Activated T-cell treated with anti-CD3 and anti-CD28 coated beads, Interleukin-2, amount 50 U/mL, for 72 hours (primary cell): ENCODE measurements at regions not wholly inside any gene's neighbourhood (a gene's known extent, or its start where the extent isn't known, plus 50 kb on each side); places are given as distances from the start of the nearest gene placed in this dataset.
A peak's percentile ranks its signal among the peaks of the same experiment; 100 is the strongest.

Experiments used
- ATAC-seq, 2 donors: fragments of 150-1000 bp; cut with Tn5 transposase; replicated peaks in 1 of 2; 2 replicates each; pipeline ENCODE4 v1.10.0; 2021; ENCODE audit warnings: moderate library complexity in 2 of 2, mild to moderate bottlenecking in 1 of 2
- DNase-seq, 2 donors: peaks; one replicate each; pipeline ENCODE4 v3.0.0; 2021 to 2022; ENCODE audit warnings: mixed read lengths in 1 of 2
- H3K27ac Mint-ChIP-seq: one replicate; pipeline ENCODE4 v1.8.0; 2022; ENCODE audit warnings: mild to moderate bottlenecking, moderate library complexity, mixed read lengths
- H3K27me3 Mint-ChIP-seq: one replicate; pipeline ENCODE4 v1.8.0; 2022; ENCODE audit warnings: low read depth, mixed read lengths
- H3K36me3 Mint-ChIP-seq, 2 donors: one replicate each; pipeline ENCODE4 v1.8.0; 2022; ENCODE audit warnings: mixed read lengths in 2 of 2, mild to moderate bottlenecking in 1 of 2; ENCODE audit not compliant: insufficient read depth in 2 of 2
- H3K4me1 Mint-ChIP-seq: one replicate; pipeline ENCODE4 v1.8.0; 2022; ENCODE audit warnings: low read depth, mixed read lengths
- H3K4me3 Mint-ChIP-seq, 2 donors: one replicate each; pipeline ENCODE4 v1.8.0; 2022; ENCODE audit warnings: mild to moderate bottlenecking in 2 of 2, mixed read lengths in 2 of 2, moderate library complexity in 2 of 2
- H3K9me3 Mint-ChIP-seq, 2 donors: one replicate each; pipeline ENCODE4 v1.8.0; 2022; ENCODE audit warnings: mixed read lengths in 2 of 2

DNA sequence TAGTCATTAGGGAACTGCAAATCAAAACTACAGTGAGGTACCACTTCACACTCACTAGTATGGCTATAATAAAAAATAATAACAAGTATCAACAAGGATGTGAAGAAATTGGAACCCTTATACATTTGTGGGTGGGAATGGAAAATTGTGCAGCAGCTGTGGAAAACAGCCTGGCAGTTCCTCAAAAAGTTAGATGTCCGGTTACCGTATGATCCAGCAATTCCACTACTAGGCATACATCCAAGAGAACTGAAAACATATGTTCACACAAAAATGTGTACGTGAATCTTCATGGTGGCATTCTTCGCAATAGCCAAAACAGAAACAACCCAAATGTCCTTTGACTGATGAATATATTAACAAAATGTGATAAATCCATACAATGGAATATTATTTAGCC is 187.9 kb upstream of the LYSMD4 start:
- H3K27me3 Mint-ChIP-seq: peaks cover 27% of the 10 kb centered on the region
- H3K4me1 Mint-ChIP-seq: no peaks in the 10 kb centered on the region
- DNase-seq (no peak), ATAC-seq (no peak)
- H3K4me3 Mint-ChIP-seq: no peak overlapping the region
- H3K9me3 Mint-ChIP-seq: no peaks in the 10 kb centered on the region
- H3K36me3 Mint-ChIP-seq: no peaks in the 10 kb centered on the region
- no peak overlapping the region for H3K27ac Mint-ChIP-seq

- H3K27ac Mint-ChIP-seq: no peak overlapping the region
Measured at GRCh38 chr15:99918072-99918471, 184.8 kb upstream of the LYSMD4 start.

GRCh38 chr15:99917252-99917651 is 184.0 kb upstream of the LYSMD4 start:
- no peak for DNase-seq
- H3K36me3 Mint-ChIP-seq: peaks cover 0 to 2% of the 10 kb centered on the region in 2 donors
- no peaks in the 10 kb centered on the region for H3K9me3 Mint-ChIP-seq
- H3K4me1 Mint-ChIP-seq: no peaks in the 10 kb centered on the region
- ATAC-seq: no peak
- H3K27ac Mint-ChIP-seq: no peak overlapping the region
- H3K27me3 Mint-ChIP-seq: peaks cover 25% of the 10 kb centered on the region
- H3K4me3 Mint-ChIP-seq: no peak overlapping the region

More at GRCh38 chr15:99918072-99918471, 184.8 kb upstream of the LYSMD4 start:
- no peaks in the 10 kb centered on the region for H3K36me3 Mint-ChIP-seq
- H3K4me1 Mint-ChIP-seq: no peaks in the 10 kb centered on the region
- H3K4me3 Mint-ChIP-seq: no peak overlapping the region
- no peaks in the 10 kb centered on the region for H3K9me3 Mint-ChIP-seq
- ATAC-seq (no peak), DNase-seq (no peak)
- H3K27me3 Mint-ChIP-seq: peaks cover 27% of the 10 kb centered on the region

GRCh38 chr15:99916668-99917223 is 183.5 kb upstream of the LYSMD4 start:
- Mint-ChIP-seq H3K36me3 (peaks cover 0 to 2% of the 10 kb centered on the region in 2 donors), H3K9me3 (no peaks in the 10 kb centered on the region), H3K4me3 (no peak overlapping the region), H3K27me3 (peaks cover 22% of the 10 kb centered on the region), H3K27ac (no peak overlapping the region), H3K4me1 (no peaks in the 10 kb centered on the region)
- no peak for DNase-seq
- ATAC-seq: no peak

DNA sequence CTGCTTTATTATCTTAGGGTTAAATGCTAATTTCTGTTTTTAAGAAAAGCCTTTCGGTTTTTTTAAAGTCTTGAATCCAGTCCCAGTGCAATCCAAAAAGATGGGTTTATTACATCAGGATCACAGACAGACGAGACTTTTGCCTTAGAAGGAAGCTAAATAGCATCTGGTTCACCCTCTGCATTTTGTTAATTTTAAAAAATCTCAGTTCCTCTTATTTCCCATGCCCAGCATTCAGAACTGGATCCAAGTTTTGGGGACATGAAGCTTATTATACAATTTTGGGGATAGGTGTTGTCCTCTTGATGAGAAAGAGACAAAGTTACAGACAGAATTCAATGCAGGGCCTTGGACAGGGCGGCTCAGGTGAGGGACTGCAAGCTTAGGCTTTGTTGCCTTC is 181.5 kb upstream of the LYSMD4 start:
- ATAC-seq: no peak
- H3K9me3 Mint-ChIP-seq: no peaks in the 10 kb centered on the region
- no peak overlapping the region for H3K27ac Mint-ChIP-seq
- peaks cover 0 to 2% of the 10 kb centered on the region in 2 donors for H3K36me3 Mint-ChIP-seq
- peaks cover 3% of the 10 kb centered on the region for H3K4me1 Mint-ChIP-seq
- no peak for DNase-seq
- peaks cover 16% of the 10 kb centered on the region for H3K27me3 Mint-ChIP-seq
- H3K4me3 Mint-ChIP-seq: no peak overlapping the region

- peaks cover 9% of the 10 kb centered on the region for H3K4me1 Mint-ChIP-seq
- DNase-seq (no peak), ATAC-seq (no peak)
- H3K27ac Mint-ChIP-seq: no peak overlapping the region
- no peak overlapping the region for H3K4me3 Mint-ChIP-seq
- no peaks in the 10 kb centered on the region for H3K27me3 Mint-ChIP-seq
- no peaks in the 10 kb centered on the region for H3K9me3 Mint-ChIP-seq
- peaks cover 0 to 2% of the 10 kb centered on the region in 2 donors for H3K36me3 Mint-ChIP-seq
Measured at GRCh38 chr15:99911816-99912215, 178.6 kb upstream of the LYSMD4 start.

DNA sequence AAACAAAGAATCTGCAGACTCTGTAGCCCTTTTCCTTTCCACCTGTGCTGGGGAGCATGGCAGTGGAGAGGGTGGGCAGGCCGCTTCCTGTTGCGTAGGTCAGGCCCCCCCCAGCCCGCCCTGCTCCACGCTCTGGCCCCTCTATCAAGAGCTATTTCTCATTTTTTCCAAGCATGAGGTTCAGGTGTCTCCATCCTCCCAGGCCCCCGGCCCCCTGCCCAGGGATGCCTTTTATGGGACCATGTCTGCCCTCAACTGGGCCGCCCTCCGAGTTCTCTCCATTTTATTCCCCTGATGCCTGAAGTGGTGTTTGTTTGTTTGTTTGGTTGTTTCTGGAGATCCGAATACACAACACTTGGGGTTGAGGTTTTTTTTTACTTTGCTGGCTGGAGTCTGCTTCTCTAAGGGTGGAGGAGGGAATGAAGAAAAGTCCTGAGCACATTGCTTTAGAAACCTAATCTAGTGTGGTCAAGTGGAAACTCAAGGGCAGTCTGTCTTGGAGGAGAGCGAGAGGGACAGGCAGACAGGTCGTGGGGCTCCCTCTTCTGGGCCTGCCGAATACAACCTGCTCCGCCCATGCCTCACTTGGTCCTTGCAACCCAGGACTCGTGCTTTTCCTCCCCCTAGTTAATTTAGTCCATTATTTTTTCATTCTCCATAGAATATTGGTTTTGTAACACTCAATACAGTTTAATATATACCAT is 176.5 kb upstream of the LYSMD4 start:
- Mint-ChIP-seq H3K36me3 (peaks cover 0 to 2% of the 10 kb centered on the region in 2 donors), H3K4me1 (peaks cover 12% of the 10 kb centered on the region), H3K27me3 (no peaks in the 10 kb centered on the region), H3K27ac (no peak overlapping the region), H3K4me3 (no peak overlapping the region), H3K9me3 (no peaks in the 10 kb centered on the region)
- DNase-seq: no peak
- ATAC-seq: no peak

- Mint-ChIP-seq H3K4me3 (no peak overlapping the region), H3K9me3 (no peaks in the 10 kb centered on the region), H3K27me3 (no peaks in the 10 kb centered on the region), H3K27ac (no peak overlapping the region), H3K36me3 (peaks cover 0 to 2% of the 10 kb centered on the region in 2 donors), H3K4me1 (peaks cover 12% of the 10 kb centered on the region)
- no peak for ATAC-seq
- no peak for DNase-seq
Measured at GRCh38 chr15:99907698-99908097, 174.5 kb upstream of the LYSMD4 start.

- peak; percentile 41 to 60 for ATAC-seq
- no peaks in the 10 kb centered on the region for H3K27me3 Mint-ChIP-seq
- H3K4me1 Mint-ChIP-seq: peaks cover 12% of the 10 kb centered on the region
- H3K4me3 Mint-ChIP-seq: no peak overlapping the region
- H3K36me3 Mint-ChIP-seq: no peaks in the 10 kb centered on the region
- no peaks in the 10 kb centered on the region for H3K9me3 Mint-ChIP-seq
- no peak for DNase-seq
- H3K27ac Mint-ChIP-seq: no peak overlapping the region
Measured at GRCh38 chr15:99906793-99907192, 173.6 kb upstream of the LYSMD4 start.

- Mint-ChIP-seq H3K27ac (no peak overlapping the region), H3K9me3 (no peaks in the 10 kb centered on the region), H3K36me3 (no peaks in the 10 kb centered on the region), H3K27me3 (no peaks in the 10 kb centered on the region), H3K4me1 (peaks cover 12% of the 10 kb centered on the region), H3K4me3 (no peak overlapping the region)
- ATAC-seq: no peak
- no peak for DNase-seq
Measured at GRCh38 chr15:99906311-99906710, 173.1 kb upstream of the LYSMD4 start.

- Mint-ChIP-seq H3K4me1 (peaks cover 7% of the 10 kb centered on the region), H3K4me3 (no peak overlapping the region), H3K27me3 (no peaks in the 10 kb centered on the region), H3K9me3 (peaks cover 5 to 6% of the 10 kb centered on the region in 2 donors), H3K36me3 (peaks cover 0 to 6% of the 10 kb centered on the region in 2 donors), H3K27ac (peak overlapping the region; percentile 56)
- DNase-seq: no peak
- ATAC-seq: no peak
Measured at GRCh38 chr15:99902248-99902928, 169.2 kb upstream of the LYSMD4 start.

DNA sequence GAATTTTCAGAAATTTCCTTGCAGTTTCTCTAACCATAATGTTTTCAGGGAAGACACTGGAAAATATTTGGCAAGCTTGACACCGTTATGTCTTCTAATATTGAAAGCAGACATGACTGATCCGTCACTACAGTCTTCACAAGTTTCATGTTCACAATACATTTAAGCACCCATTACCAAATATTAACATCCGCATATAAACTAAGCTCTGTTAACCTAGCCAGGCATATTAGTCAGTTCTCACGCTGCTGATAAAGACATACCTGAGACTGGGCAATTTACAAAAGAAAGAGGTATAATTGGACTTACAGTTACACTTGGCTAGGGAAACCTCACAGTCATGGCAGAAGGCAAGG is 162.7 kb upstream of the LYSMD4 start:
- Mint-ChIP-seq H3K9me3 (peaks cover 8 to 13% of the 10 kb centered on the region in 2 donors), H3K4me1 (no peaks in the 10 kb centered on the region), H3K36me3 (peaks cover 0 to 10% of the 10 kb centered on the region in 2 donors), H3K4me3 (no peak overlapping the region), H3K27ac (no peak overlapping the region), H3K27me3 (no peaks in the 10 kb centered on the region)
- DNase-seq: no peak
- ATAC-seq: no peak

DNA sequence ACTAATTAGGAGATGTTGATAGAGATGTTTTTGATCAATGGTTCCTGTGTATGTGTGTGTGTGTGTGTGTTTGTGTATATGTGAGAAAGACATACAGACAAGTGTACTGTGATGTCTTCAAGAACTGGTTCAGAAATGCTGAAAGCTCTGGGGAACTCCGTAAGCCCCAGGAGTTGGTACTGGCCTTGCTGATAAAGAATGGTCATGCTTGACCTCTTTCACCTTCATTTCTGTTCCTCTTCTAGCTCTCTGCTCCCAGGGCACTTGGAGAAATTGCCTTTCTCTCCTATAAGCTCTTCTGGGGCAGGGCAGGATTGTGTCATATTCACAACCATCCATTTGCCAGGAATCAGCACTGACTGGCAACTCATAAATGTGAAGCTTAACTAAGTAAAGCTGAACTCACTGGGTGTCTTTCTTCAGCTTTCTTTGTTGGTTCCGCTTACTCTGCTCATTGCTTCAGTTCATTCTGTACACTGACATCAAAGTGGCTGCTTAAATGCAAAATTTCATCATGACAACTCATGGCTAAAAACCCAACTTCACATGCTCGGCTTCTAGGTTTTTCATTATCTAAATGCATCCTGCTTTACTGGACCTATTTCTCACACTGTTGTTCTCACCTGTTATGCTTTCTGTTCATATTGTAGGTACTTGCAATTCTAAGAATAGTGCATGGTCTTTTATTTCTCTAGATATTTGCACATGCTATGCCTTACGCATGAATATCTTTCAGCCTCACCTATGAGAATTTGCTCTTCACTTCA is 162.1 kb upstream of the LYSMD4 start:
- peaks cover 8 to 13% of the 10 kb centered on the region in 2 donors for H3K9me3 Mint-ChIP-seq
- H3K27ac Mint-ChIP-seq: no peak overlapping the region
- no peak for ATAC-seq
- DNase-seq: no peak
- peaks cover 0 to 10% of the 10 kb centered on the region in 2 donors for H3K36me3 Mint-ChIP-seq
- no peak overlapping the region for H3K4me3 Mint-ChIP-seq
- no peaks in the 10 kb centered on the region for H3K27me3 Mint-ChIP-seq
- H3K4me1 Mint-ChIP-seq: no peaks in the 10 kb centered on the region
